ENCODE measurements at regions not wholly inside any gene's neighbourhood (a gene's known extent, or its start where the extent isn't known, plus 50 kb on each side); places are given as distances from the start of the nearest gene placed in this dataset.

DNA sequence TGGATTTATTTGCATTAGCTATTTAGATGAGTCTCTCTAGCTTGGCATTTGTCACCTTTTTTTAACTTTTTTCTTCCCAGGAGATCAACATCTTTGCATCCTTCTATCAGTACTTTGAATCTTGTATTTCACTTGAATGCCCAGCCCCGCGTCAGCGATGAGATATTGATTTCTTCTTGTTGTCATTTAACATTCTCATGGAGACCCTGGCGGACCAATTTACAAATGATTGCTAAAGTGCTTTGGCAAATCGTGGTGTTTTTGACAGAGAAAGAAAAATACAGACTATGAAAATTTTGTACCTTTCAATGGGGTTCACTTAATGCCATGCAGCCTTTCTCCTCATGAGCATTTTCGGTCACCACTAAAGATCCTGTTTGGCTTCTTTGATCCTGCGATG, 269.7 kb downstream of the ABCC12 start:
- no peaks in the 10 kb centered on the region for H3K4me1 ChIP-seq (ENCODE audit: control insufficient read depth, insufficient read depth, low read length, poor library complexity, severe bottlenecking)
- Mint-ChIP-seq H3K27me3 (peaks cover 15% of the 10 kb centered on the region), H3K9me3 (peaks cover 0 to 4% (median 0%) of the 10 kb centered on the region in 7 donors), H3K27ac (no peak overlapping the region), H3K36me3 (no peaks in the 10 kb centered on the region), H3K4me3 (no peak overlapping the region), H3K4me1 (no peaks in the 10 kb centered on the region)
- DNase-seq: no peak
- H3K36me3 ChIP-seq (ENCODE audit: control insufficient read depth, insufficient read depth, low read length): no peaks in the 10 kb centered on the region
- no peak overlapping the region for H3K4me3 ChIP-seq (ENCODE audit: low read depth, low read length)
- no peak for ATAC-seq (ENCODE audit: low read depth in 2 of 2)
- no peak overlapping the region for H3K27ac ChIP-seq (ENCODE audit: insufficient read depth, low read length, poor library complexity, severe bottlenecking)
- H3K27me3 ChIP-seq (ENCODE audit: control insufficient read depth, insufficient read depth, low read length): peaks cover 10% of the 10 kb centered on the region
- no peaks in the 10 kb centered on the region for H3K9me3 ChIP-seq (ENCODE audit: control insufficient read depth in 2 of 2, low read length in 2 of 2)

DNA sequence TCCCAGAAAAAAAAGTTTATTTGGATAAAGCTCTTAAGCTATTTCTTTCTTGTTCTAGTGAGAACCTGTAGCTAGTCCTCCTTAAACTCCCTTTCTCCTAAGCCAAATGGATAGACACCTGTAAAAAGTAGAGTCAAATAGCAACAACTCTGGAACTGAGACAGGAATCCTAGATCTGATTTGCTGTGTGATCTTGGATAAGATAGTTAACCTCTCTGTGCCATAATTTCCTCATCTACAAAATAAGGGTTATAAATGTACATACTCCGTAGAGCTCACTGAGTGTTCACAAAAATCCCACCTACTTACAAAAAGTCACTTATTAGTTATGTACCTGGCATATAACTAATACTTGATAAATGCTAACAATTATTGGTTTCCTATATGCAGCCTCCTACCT, 270.3 kb downstream of the ABCC12 start:
- DNase-seq (no peak), ATAC-seq (ENCODE audit: low read depth in 2 of 2) (no peak)
- H3K27ac ChIP-seq (ENCODE audit: insufficient read depth, low read length, poor library complexity, severe bottlenecking): no peak overlapping the region
- Mint-ChIP-seq H3K4me1 (no peaks in the 10 kb centered on the region), H3K9me3 (peaks cover 0 to 2% (median 0%) of the 10 kb centered on the region in 7 donors), H3K4me3 (no peak overlapping the region), H3K36me3 (no peaks in the 10 kb centered on the region), H3K27me3 (peaks cover 12% of the 10 kb centered on the region), H3K27ac (no peak overlapping the region)
- no peaks in the 10 kb centered on the region for H3K4me1 ChIP-seq (ENCODE audit: control insufficient read depth, insufficient read depth, low read length, poor library complexity, severe bottlenecking)
- H3K9me3 ChIP-seq (ENCODE audit: control insufficient read depth in 2 of 2, low read length in 2 of 2): no peaks in the 10 kb centered on the region
- no peaks in the 10 kb centered on the region for H3K36me3 ChIP-seq (ENCODE audit: control insufficient read depth, insufficient read depth, low read length)
- H3K27me3 ChIP-seq (ENCODE audit: control insufficient read depth, insufficient read depth, low read length): peaks cover 6% of the 10 kb centered on the region
- no peak overlapping the region for H3K4me3 ChIP-seq (ENCODE audit: low read depth, low read length)

DNA sequence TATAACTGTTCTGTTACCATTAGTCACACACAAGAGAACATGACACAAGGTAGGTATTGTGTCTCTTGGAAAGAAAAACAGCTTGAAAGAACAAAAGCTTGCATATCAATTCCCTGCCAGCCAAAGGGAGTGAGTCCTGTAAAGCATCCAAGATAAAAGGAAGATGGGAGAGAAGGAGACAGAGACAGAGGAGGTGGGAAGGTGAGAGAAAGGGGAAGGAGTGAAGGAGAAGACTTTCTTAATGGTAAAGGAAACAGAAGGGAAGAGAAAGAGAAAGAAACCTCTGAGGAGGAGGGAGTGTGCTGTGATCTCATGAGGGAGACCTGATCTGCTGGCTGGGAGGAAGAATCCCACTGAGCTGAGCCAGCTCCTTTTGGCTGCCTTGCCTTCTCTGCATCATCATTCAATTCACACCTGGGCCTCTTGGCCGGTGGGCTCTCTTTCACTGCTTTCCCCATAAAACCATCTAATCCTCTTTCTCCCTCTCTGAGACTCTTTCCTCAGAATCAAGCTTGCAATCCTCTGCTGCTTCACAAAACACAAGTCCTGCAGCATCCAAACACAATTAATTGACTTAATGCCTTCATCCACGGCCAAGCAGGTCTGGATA, 271.6 kb downstream of the ABCC12 start:
- Mint-ChIP-seq H3K27me3 (peaks cover 8% of the 10 kb centered on the region), H3K4me1 (no peaks in the 10 kb centered on the region), H3K36me3 (no peaks in the 10 kb centered on the region), H3K27ac (no peak overlapping the region), H3K4me3 (no peak overlapping the region), H3K9me3 (peaks cover 0 to 1% (median 0%) of the 10 kb centered on the region in 7 donors)
- peaks cover 6% of the 10 kb centered on the region for H3K27me3 ChIP-seq (ENCODE audit: control insufficient read depth, insufficient read depth, low read length)
- no peak for DNase-seq
- ATAC-seq (ENCODE audit: low read depth in 2 of 2): no peak
- no peaks in the 10 kb centered on the region for H3K9me3 ChIP-seq (ENCODE audit: control insufficient read depth in 2 of 2, low read length in 2 of 2)
- H3K27ac ChIP-seq (ENCODE audit: insufficient read depth, low read length, poor library complexity, severe bottlenecking): no peak overlapping the region
- no peaks in the 10 kb centered on the region for H3K4me1 ChIP-seq (ENCODE audit: control insufficient read depth, insufficient read depth, low read length, poor library complexity, severe bottlenecking)
- no peaks in the 10 kb centered on the region for H3K36me3 ChIP-seq (ENCODE audit: control insufficient read depth, insufficient read depth, low read length)
- H3K4me3 ChIP-seq (ENCODE audit: low read depth, low read length): no peak overlapping the region

DNA sequence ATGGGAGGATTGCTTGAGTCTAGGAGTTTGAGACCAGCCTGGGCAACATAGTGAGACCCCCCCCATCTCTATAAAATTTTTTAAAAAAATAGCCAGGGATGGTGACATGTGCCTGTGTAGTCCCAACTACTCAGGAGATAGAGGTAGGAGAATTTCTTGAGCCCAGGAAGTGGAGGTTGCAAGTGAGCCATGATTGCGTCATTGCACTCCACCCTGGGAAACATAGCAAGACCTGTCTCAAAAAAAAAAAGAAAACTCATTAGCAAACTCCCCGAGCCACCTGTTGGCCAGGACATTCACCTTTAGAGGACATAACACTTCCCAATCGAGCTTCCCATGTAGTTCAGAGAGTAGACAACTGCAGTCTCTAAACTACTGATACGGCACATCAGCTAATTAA, 274.2 kb downstream of the ABCC12 start:
- no peak for ATAC-seq (ENCODE audit: low read depth in 2 of 2)
- Mint-ChIP-seq H3K27ac (no peak overlapping the region), H3K4me1 (no peaks in the 10 kb centered on the region), H3K4me3 (no peak overlapping the region), H3K9me3 (no peaks in the 10 kb centered on the region), H3K27me3 (no peaks in the 10 kb centered on the region), H3K36me3 (no peaks in the 10 kb centered on the region)
- H3K4me3 ChIP-seq (ENCODE audit: low read depth, low read length): no peak overlapping the region
- H3K9me3 ChIP-seq (ENCODE audit: control insufficient read depth in 2 of 2, low read length in 2 of 2): no peaks in the 10 kb centered on the region
- peaks cover 4% of the 10 kb centered on the region for H3K27me3 ChIP-seq (ENCODE audit: control insufficient read depth, insufficient read depth, low read length)
- no peaks in the 10 kb centered on the region for H3K4me1 ChIP-seq (ENCODE audit: control insufficient read depth, insufficient read depth, low read length, poor library complexity, severe bottlenecking)
- H3K36me3 ChIP-seq (ENCODE audit: control insufficient read depth, insufficient read depth, low read length): no peaks in the 10 kb centered on the region
- DNase-seq: no peak
- H3K27ac ChIP-seq (ENCODE audit: insufficient read depth, low read length, poor library complexity, severe bottlenecking): no peak overlapping the region

DNA sequence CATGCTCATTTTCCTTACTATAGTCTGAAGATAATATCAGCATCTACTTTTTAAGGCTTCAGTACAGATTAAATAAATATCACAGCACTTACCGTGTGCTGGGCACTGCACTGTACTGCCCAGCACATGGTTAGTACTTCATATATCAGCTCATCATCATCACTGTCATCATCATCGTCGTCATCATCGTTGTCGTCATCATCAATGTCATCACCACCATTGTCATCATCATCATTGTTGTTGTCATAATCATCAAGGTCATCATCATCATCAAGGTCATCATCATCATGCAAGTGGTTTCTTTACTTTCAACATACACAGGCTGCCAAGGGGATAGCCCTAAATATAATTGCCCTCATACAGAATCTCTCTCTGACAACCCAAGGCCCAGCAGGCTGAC, 275.1 kb downstream of the ABCC12 start:
- no peaks in the 10 kb centered on the region for H3K4me1 ChIP-seq (ENCODE audit: control insufficient read depth, insufficient read depth, low read length, poor library complexity, severe bottlenecking)
- Mint-ChIP-seq H3K4me3 (no peak overlapping the region), H3K4me1 (no peaks in the 10 kb centered on the region), H3K9me3 (no peaks in the 10 kb centered on the region), H3K27ac (no peak overlapping the region), H3K36me3 (no peaks in the 10 kb centered on the region), H3K27me3 (no peaks in the 10 kb centered on the region)
- no peaks in the 10 kb centered on the region for H3K36me3 ChIP-seq (ENCODE audit: control insufficient read depth, insufficient read depth, low read length)
- no peak overlapping the region for H3K27ac ChIP-seq (ENCODE audit: insufficient read depth, low read length, poor library complexity, severe bottlenecking)
- peaks cover 4% of the 10 kb centered on the region for H3K27me3 ChIP-seq (ENCODE audit: control insufficient read depth, insufficient read depth, low read length)
- no peak overlapping the region for H3K4me3 ChIP-seq (ENCODE audit: low read depth, low read length)
- no peak for ATAC-seq (ENCODE audit: low read depth in 2 of 2)
- H3K9me3 ChIP-seq (ENCODE audit: control insufficient read depth in 2 of 2, low read length in 2 of 2): no peaks in the 10 kb centered on the region
- DNase-seq: no peak

DNA sequence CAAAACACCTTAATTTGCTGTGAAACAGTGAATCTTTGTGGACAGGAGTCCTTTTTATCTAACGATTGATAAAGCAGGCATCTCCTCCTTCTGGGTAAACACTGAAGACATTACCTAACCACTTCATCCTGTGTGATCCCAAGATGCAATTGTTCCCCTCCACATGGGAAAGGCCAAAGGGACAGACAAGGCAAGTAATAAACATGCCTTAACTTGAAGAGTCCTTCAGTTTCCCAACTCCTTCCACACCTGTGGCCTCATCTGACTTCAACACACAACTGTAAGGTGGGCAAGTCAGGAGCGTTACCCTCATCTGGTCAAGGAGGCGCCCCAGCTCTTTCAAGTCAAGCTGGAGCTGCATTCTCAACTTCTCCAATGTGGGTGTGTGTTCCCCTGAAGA, 278.6 kb downstream of the ABCC12 start:
- Histone ChIP-seq H3K4me3 (ENCODE audit: low read depth, low read length) (no peak overlapping the region), H3K4me1 (ENCODE audit: control insufficient read depth, insufficient read depth, low read length, poor library complexity, severe bottlenecking) (no peaks in the 10 kb centered on the region), H3K27me3 (ENCODE audit: control insufficient read depth, insufficient read depth, low read length) (no peaks in the 10 kb centered on the region), H3K27ac (ENCODE audit: insufficient read depth, low read length, poor library complexity, severe bottlenecking) (no peak overlapping the region), H3K36me3 (ENCODE audit: control insufficient read depth, insufficient read depth, low read length) (no peaks in the 10 kb centered on the region), H3K9me3 (ENCODE audit: control insufficient read depth in 2 of 2, low read length in 2 of 2) (no peaks in the 10 kb centered on the region)
- Mint-ChIP-seq H3K27ac (no peak overlapping the region), H3K36me3 (no peaks in the 10 kb centered on the region), H3K27me3 (peaks cover 4% of the 10 kb centered on the region), H3K9me3 (peaks cover 0 to 3% (median 0%) of the 10 kb centered on the region in 7 donors), H3K4me1 (no peaks in the 10 kb centered on the region), H3K4me3 (no peak overlapping the region)
- DNase-seq (no peak), ATAC-seq (ENCODE audit: low read depth in 2 of 2) (no peak)

- peaks cover 4% of the 10 kb centered on the region for H3K27me3 Mint-ChIP-seq
- H3K9me3 ChIP-seq (ENCODE audit: control insufficient read depth in 2 of 2, low read length in 2 of 2): no peaks in the 10 kb centered on the region
- ATAC-seq (ENCODE audit: low read depth in 2 of 2) (no peak), DNase-seq (no peak)
- no peaks in the 10 kb centered on the region for H3K27me3 ChIP-seq (ENCODE audit: control insufficient read depth, insufficient read depth, low read length)
- H3K9me3 Mint-ChIP-seq: peaks cover 0 to 3% (median 0%) of the 10 kb centered on the region in 7 donors
- H3K27ac ChIP-seq (ENCODE audit: insufficient read depth, low read length, poor library complexity, severe bottlenecking): no peak overlapping the region
- H3K4me3 Mint-ChIP-seq: no peak overlapping the region
- no peak overlapping the region for H3K27ac Mint-ChIP-seq
- H3K4me1 Mint-ChIP-seq: no peaks in the 10 kb centered on the region
- H3K4me3 ChIP-seq (ENCODE audit: low read depth, low read length): no peak overlapping the region
- H3K36me3 ChIP-seq (ENCODE audit: control insufficient read depth, insufficient read depth, low read length): no peaks in the 10 kb centered on the region
- H3K36me3 Mint-ChIP-seq: no peaks in the 10 kb centered on the region
- H3K4me1 ChIP-seq (ENCODE audit: control insufficient read depth, insufficient read depth, low read length, poor library complexity, severe bottlenecking): no peaks in the 10 kb centered on the region
Observed at GRCh38 chr16:47876511-47876910, 279.3 kb downstream of the ABCC12 start.

DNA sequence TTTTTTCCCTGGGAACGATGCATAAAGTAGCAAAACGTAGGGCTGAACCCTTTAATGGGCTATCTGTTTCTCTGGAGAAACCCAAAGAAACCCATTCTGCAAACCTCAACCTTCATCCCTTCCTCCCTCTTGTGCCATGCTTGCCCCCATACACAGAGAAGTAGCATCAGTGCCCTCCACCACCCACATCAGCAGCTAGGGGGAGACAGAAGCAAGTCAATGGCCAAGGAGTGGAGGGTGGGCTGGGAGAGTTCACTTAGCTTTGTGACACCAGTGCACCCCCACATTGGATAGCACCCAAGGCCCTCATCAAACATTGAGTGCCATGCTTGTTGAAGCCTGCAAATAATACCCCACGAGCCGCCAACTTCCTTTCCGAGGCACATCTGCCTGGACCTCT, 282.4 kb downstream of the ABCC12 start:
- ATAC-seq (ENCODE audit: low read depth in 2 of 2) (no peak), DNase-seq (no peak)
- H3K27me3 Mint-ChIP-seq: peaks cover 8% of the 10 kb centered on the region
- no peak overlapping the region for H3K27ac ChIP-seq (ENCODE audit: insufficient read depth, low read length, poor library complexity, severe bottlenecking)
- H3K4me3 ChIP-seq (ENCODE audit: low read depth, low read length): no peak overlapping the region
- no peaks in the 10 kb centered on the region for H3K36me3 Mint-ChIP-seq
- peaks cover 0 to 2% (median 0%) of the 10 kb centered on the region in 4 donors for H3K4me1 Mint-ChIP-seq
- H3K4me1 ChIP-seq (ENCODE audit: control insufficient read depth, insufficient read depth, low read length, poor library complexity, severe bottlenecking): no peaks in the 10 kb centered on the region
- peaks cover 3% of the 10 kb centered on the region for H3K27me3 ChIP-seq (ENCODE audit: control insufficient read depth, insufficient read depth, low read length)
- H3K27ac Mint-ChIP-seq: no peak overlapping the region
- no peaks in the 10 kb centered on the region for H3K36me3 ChIP-seq (ENCODE audit: control insufficient read depth, insufficient read depth, low read length)
- H3K9me3 ChIP-seq (ENCODE audit: control insufficient read depth in 2 of 2, low read length in 2 of 2): no peaks in the 10 kb centered on the region
- H3K4me3 Mint-ChIP-seq: no peak overlapping the region
- H3K9me3 Mint-ChIP-seq: peaks cover 0 to 5% (median 0%) of the 10 kb centered on the region in 7 donors
